DMS53 (cell line): ENCODE measurements at regions not wholly inside any gene's neighbourhood (a gene's known extent, or its start where the extent isn't known, plus 50 kb on each side); places are given as distances from the start of the nearest gene placed in this dataset.
"Not testable (repeated sequence)": the region's sequence is repeated elsewhere in the genome, so short reads cannot be mapped to it uniquely, and the experiment has no call there.

ENCODE experiments used
- DNase-seq: peaks from one replicate; lab custom pipeline; 2025; lab: John Stamatoyannopoulos, UW

DNA sequence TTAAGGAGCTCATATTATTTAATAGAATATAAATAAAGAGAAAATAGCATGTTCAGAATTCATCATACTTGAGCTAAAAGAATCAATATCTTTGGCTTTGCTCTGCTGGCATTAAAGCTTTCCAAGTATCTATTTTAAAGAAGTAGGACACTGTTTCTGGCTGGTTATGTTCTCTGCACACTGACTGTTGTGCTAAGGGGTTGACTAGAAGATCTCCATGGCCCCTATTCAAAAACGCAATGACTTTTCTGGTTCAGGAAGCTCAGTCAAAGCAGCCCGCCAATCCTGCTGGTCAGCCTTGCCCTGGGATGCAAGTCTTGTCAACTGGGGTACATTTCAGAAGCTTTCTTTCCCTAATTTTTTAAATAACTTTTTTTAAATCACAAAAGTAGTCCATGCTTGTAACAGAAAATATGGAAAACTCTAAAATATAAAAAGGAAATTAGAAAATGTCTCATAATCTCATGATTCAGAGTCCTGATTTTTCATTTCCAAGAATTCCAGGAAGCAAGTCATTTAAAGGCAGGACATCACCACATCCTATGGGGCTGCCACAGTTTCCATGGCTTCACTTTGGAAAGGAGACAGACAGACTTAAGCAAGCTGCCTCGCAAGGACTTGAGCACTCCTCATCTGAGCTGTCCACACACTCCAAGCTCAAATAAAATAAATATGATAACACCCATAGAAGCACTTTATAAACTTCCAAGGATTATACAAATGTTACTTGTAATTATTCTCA is 195.1 kb downstream of the TXNL1 start:
- no peak for DNase-seq

DNA sequence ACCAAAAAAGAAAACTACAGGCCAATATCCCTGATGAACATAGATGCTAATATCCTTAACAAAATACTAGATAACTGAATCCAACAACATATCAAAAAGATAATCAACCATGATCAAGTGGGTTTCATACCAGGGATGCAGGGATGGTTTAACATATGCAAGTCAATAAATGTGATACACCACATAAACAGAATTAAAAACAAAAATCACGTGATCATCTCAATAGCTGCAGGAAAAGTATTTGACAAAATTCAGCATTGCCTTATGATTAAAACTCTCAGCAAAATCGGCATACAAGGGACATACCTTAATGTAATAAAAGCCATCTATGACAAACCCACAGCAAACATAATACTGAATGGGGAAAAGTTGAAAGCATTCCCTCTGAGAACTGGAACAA is 199.9 kb downstream of the TXNL1 start:
- not testable (repeated sequence) for DNase-seq

DNA sequence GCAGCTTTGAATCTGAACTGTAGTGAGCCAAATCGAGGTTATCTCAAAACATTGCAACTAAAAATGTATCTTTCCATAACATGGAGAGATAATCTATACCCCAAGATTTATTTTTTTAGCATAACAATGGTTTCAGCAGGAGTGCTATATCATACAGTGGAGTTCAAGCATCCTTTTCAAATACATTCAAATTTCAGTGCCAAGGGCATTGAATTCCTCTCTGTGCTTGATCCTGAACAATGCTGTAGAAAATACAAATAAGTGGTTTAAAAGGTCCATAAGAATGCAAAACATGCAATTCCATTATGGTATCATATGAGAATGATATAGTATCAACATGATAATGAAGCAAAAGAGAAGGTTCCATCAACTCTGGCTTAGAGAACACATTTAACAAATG is 201.7 kb downstream of the TXNL1 start:
- no peak for DNase-seq

DNA sequence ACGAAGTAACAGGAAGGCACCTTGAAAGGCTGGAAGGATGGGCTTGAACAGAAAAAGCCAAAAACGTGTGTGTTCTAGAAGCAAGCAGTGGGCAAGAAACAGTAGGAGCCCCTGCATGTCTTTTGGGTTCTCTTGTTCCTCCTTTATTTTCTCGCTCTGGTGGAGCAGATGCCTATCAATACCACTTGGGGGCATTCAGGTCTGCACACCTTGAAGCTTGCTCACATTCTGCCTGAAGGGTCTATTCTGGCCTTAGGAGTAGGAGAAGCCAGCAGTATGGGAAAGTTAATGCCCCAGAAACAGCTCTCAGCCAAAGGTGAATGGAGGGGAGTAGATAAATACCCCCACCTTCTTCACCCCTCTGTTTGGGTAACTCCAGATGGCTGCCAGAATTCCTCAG is 204.5 kb downstream of the TXNL1 start:
- DNase-seq, result no peak

DNA sequence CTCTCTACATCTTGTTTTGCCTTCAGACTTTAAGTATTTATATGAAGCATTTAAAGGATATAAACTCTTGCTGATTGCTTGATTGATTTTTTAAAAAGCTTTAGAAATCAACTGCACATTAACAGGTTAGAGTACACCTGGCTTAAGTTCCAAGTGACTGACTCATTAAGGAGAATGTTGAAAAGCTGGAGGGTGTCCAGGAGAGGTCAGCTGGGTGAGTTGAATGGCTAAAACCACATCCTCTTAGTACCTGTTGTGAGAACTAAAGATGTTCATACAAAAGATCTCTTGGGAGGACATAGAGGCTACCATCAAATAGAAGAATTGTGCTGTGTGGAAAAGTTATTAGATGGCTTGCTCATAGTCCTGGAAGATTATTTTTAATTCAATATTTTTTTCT is 206.8 kb downstream of the TXNL1 start:
- peak; percentile 67 for DNase-seq

DNA sequence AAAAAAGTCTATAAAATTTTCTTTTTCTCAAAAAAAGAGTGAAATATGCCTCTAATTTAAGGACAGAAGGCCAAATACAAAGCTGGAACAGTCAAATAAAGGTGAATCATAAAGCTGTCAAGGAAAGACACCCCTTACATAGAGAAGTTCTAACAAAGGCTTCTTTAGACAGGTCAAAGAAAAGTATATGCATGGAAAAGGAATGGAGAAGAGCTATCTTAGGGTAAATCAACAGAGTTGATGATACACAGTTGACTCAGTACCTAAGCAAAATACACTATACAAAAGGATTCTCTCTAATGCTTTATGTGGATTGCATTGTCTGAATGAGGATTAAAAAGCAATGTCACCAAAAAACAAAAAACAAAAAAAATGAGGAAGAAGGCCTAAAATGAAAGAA is 214.8 kb downstream of the TXNL1 start:
- no peak for DNase-seq

DNA sequence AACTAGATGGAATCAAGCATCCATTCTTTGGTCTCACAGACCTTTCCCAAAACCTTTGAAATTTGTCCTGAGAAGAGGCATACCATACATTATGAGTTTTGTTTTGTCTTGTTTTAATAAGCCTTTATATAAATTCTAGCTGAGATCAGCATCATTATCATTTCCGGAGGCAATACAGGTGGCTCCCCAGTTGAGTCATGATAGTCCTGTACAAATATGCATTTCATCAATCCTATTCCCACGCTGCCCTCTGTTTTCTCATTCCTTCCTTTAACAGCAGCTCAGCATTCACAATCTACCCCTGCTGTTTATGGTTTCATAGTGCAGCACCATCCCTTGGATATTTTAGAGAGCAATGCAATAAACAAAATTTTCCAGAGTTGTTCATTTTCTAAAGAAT is 216.7 kb downstream of the TXNL1 start:
- no peak for DNase-seq

DNA sequence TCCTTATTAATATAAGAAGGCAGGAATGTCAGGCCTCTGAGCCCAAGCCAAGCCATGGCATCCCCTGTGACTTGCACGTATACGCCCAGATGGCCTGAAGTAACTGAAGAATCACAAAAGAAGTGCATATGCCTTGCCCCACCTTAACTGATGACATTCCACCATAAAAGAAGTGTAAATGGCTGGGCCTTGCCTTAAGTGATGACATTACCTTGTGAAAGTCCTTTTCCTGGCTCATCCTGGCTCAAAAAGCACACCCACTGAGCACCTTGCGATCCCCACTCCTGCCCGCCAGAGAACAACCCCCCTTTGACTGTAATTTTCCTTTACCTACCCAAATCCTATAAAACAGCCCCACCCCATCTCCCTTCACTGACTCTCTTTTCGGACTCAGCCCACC is 217.5 kb downstream of the TXNL1 start:
- not testable (repeated sequence) for DNase-seq

DNA sequence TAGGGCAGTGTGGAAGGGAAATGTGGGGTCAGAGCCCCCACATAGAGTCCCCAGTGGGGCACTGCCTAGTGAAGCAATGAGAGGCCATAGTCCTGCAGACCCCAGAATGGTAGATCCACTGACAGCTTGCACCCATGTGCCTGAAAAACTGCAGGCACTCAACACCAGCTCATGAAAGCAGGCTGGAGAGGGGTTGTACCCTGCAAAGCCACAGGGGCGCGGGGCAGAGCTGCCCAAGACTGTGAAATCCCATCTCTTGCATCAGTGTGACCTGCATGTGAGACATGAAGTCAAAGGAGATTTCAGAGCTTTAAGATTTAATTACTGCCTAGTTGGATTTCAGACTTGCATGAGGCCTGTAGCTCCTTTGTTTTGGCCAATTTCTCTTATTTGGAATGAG is 224.0 kb downstream of the TXNL1 start:
- DNase-seq, result no peak

DNA sequence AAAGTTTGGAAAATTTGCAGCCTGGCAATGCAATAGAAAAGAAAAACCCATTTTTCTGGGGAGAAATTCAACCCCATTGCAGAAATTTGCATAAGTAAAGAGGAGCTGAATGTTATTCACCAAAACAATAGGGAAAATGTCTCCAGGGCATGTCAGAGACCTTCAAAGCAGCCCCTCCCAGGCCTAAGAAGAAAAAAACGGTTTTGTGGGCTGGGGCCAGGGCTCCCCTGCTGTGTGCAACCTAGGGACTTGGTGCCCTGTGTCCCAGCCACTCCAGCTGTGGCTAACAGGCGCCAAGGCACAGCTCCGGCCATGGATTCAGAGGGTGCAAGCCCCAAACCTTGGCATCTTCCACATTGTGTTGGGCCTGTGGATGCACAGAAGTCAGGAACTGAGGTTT is 224.5 kb downstream of the TXNL1 start:
- no peak for DNase-seq

DNA sequence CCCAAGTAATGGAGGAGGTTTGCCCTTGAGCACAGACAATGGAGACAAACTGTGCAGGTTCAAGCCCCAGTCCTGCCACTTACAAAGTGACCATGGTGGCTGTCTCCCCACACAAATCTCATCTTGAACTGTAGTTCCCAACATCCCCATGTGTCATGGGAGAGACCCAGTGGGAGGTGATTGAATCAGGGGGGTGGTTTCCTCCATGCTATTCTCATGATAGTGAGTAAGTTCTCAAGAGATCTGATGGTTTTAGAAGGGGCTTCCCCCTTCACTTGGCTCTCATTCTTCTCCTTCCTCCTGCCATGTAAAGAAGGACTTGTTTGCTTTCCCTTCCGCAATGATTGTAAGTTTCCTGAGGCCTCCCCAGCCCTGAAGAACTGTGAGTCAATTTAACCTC is 225.4 kb downstream of the TXNL1 start:
- no peak for DNase-seq

DNA sequence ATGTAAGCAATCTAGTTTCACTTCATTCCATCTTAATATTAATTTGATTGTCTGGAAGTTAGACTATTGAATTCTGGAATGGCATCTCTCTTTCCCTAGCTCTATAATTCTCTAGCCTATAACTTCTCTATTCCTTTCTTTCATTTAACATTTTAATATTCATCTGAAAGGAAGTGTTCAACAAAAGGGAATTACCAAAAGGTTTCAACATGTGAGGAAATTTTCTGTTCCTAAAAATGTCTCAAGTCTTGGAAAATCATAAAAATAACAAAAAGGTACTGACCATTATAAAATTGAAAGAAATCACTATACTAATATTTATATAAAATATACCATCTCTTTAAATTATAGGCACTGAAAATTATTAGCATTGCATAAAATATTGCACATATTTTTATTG is 228.7 kb downstream of the TXNL1 start:
- DNase-seq, result no peak

DNA sequence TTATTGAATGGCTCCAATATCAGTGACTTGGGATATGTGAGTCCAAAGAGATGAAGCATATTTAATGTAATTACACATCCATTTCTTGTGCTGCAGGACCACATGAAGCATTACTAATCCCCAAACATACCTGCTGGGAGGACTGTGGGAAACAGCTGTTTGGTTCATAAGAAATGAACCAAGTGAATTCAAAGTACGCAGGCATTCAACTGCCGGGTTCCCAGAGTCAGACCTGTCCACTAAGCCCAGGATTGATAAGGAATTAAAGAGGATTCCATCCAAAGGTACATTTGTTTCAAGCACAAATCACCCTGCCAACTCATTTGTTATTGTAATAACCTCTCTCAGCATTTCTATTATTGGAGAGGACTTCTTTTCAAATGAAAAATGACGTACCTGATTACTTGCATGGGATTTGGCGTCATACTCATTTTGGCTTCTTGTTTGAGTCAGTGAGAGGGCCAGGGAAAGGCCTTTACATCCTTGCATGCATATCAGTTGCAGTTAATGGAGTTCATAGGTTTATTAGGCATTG is 230.7 kb downstream of the TXNL1 start:
- no peak for DNase-seq

DNA sequence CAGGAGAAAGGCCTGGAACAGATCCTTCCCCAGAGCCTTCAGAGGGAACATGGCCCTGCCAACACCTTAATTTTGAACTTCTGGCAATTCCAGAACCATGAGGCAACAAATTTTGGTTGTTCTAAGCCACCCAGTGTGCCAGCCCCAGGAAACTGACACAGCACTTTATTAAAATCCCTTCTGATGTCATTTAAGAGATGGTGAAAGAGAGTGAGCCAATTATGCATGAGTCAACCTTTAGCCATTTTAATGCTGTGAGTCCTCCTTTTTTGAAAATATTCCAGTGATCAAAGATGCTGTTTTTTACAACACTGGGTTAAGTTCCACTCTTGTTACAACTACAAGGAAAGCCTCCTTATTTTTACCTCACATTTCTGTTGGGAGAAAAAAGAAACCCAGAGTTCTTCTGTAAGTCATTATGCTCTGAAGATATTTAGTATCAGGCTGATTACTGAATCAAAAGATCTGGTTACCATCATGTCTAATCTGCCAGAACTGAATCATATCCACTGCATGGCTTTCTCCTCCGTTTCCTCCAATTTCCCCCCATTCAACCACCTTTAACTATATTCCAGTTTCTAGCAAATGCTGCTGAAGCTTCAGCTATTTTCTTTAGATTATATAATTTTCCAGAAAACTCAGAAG is 235.4 kb downstream of the TXNL1 start:
- DNase-seq, result no peak

DNA sequence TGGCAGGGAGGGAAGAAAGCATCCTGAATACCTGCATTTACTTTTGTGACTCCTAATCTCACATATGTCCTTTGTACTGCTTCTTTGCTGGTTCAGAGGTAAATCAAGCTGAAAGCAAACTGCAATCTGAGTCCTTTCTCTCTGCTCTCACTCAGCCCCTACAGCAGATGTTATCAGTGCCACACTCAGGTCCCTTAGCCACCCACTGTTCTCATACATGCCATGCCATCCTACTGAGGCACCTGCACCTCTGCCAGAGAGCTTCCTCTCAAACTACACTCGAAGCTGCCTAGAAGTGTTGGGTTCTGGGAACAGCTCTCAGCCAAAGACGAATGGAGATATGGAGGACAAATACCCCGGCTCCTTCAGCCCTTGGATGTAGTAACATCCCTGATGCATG is 244.5 kb downstream of the TXNL1 start:
- no peak for DNase-seq

DNA sequence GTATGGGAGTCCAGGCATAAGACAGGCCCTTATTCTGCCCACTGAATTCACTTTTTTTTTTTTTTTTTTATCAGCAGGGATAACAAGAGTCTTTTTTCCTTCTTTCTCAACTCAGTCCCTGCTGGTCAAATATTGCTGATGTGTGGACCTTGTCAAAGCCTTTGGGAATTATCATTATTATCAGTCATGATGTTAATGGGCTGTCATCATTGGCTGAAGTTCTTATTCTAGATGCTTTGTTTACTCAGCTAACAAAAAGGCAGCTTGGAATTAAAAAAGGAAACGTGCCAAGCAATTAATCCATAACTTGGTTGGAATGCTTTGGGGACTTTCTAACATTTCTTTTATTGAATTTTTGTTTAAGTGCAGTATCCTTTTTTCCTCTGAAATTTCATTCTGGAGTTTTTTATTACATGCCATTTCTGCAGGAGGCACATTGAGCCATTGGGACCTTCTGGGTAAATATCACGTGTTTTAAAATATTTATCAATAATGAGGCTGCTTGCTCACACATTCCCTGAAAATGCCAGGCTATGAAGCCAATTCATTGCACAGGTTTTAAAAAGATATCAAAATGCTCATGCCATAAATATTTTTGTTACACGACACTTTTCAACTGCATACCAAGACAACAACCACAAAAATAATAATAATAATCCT is 246.3 kb downstream of the TXNL1 start:
- no peak for DNase-seq

DNA sequence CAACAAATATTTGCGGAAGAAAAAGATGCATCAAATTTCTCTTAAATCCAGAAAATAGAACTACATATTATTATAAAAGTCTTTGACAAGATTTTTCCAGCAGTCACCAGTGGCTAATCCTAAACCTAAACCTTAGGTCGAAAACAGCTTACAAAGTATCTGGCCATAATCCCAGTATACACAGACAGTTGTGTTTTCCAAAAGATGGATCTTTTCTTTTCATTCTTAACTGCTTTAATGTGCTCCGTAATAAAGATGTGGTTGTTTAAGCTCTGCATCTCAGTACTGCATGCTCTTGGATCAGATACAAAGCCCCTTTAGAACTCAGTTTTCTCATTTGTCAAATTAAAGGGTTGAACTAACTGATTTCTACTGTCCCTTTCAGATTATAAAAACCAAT is 247.8 kb downstream of the TXNL1 start:
- no peak for DNase-seq

DNA sequence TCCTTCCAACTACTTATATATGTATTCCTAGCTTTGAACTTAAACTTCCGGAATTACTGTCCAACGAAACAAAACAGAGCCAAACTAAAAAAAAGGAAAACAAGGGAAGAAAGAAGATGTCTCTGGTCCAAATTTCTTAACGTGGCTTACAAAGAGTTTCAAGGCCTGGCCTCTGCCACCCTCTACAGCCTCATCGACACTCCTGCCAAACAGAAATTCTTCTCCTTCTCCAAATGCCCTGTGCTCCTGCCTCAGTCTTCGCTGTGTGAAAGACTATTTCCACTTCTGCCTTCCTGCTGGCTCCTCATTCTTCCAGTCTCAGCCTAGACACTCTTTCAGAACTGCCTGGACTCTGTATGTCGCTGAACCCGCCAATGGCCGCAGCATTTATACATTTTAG is 249.2 kb downstream of the TXNL1 start:
- DNase-seq, result no peak

DNA sequence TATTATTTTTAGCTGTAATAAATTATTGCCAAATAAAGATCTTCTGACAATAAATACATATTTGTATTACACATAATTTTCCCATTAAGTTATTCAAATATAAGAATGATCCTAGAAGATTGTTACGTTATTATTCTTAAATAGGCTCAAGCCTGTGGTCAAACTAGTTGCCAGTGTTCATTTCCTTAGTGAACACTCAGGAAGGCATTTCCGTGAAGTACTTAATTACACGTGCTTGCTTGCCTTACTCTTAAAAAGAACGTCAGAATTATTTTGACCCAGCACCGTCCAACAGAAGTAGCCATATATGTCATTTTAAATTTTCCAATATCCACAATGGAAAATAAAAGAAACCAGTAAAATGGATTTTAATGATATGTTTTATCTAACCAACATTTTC is 249.8 kb downstream of the TXNL1 start:
- no peak for DNase-seq

DNA sequence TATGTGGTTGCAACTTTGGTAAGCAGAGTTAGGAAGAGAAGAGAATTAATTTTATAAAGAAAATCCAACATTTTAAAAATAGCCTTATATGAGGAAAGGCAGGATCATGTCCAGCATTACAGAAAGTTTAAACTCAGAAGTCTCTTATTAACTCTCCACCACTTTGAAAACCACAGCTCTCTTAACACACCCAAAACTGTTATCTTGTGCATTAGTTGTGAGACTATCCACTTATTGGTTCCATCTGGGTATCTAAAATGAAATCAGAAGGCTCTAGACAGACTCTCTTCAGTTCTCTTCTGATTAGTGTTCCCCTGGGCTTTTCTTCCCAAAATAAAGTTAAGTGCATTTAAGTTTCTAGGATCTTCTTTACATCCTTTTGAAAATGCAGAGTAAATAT is 251.5 kb downstream of the TXNL1 start:
- DNase-seq, result no peak

DNA sequence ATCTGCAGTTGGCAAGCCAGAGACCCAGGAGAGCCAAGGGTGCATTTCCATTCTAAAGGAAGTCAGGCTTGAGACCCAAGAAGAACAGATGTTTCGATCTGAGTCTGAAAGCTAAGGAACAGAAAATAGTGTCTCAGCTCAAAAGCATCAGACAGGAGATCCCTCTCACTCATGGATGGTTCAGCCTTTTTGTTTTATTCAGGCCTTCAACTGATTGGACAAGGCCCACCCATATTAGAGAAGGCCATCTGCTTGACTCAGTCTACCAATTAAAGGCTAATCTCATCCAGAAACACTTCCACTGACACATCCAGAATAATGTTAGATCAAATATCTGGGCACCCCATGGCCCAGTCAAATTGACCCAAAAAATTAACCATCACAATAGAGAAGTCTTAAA is 255.0 kb downstream of the TXNL1 start:
- DNase-seq, result no peak

DNA sequence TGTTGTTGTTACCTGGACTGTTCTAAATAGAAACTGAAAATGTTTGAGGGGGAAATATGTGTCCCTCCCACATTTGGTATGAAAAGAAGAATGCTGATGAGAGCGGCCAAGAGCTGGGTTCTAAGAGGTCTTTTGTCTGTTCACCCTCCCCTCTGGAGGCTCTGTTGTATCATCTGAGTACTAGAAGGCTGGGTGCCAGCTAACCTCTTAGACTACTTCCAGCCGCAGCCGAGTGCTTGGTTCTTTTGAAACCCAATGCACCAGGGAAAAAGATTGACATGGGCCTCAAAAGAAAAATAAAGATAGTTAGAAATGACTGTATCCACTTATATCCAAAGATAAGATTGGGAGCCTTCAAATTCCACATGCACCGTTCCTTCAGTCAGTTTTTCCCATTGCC is 255.9 kb downstream of the TXNL1 start:
- no peak for DNase-seq

DNA sequence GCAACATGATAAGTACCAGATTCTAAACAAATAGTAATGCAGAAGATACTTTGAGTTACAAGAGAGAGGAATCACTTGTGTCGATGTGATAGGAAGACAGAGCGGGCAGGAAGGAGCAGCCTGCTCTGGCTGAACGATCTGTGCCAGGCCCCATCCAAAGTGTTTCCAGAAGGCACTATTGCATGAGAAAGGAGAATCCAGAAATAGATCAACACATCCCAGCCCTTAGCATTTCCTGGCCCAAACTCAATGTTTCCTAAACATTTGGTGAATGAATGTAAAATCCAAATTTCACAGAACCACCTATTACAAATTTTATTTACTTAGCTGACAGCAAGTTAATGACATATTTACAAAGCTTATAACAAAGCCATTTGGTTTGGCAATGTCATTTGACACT is 257.2 kb downstream of the TXNL1 start:
- no peak for DNase-seq
